NCI-H82 treated with DMSO at 0.1 percent for 48 hours (cell line): ENCODE measurements at regions not wholly inside any gene's neighbourhood (a gene's known extent, or its start where the extent isn't known, plus 50 kb on each side); places are given as distances from the start of the nearest gene placed in this dataset.

Source experiments
- DNase-seq: peaks from one replicate; lab custom pipeline; 2025; ENCODE audit not compliant: unreplicated experiment; lab: John Stamatoyannopoulos, UW

GRCh38 chr12:127223011-127223410 lies 1044.0 kb upstream of the TMEM132C start:
- no peak for DNase-seq

DNA sequence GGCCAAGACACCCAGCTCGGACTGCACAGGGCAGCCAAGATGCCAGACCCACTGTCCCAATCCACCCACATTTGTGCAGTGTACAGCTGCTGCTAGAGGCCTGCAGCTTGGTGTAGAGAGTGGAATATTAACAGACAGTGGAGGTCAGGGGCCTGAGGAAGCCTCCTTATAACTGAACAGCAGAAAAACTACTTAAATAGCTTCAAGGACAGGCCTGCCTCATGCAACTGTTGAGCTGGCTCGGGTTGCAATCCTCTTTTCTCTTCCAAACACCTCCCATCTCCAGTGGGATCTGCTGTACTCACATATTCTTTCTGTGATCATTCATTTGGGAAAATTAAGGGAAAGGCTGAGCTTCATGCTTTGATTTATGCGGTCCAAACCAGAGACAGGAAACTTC lies 1043.2 kb upstream of the TMEM132C start:
- DNase-seq = no peak

- DNase-seq = no peak
Measured at GRCh38 chr12:127230843-127231260, 1036.1 kb upstream of the TMEM132C start.

DNA sequence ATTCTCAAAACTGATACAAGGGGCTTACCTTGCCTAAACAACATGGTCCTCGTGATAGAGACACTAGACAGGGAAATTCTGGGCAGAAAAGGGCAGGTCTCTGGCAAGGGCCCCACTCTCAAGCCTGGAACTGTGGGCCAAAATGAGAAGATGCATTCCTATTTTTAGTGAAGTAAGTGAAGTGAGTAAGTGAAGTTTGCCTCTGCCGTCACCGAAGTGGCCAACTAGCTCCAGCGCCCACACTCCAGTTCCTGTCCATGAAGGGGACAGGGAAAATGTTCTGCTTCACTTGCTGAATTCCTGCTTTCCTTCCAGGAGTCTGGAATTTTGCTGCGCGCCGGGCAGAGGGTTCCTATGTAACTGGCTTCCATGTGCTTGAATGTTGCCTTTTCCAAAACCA lies 1035.6 kb upstream of the TMEM132C start:
- no peak for DNase-seq

- DNase-seq = no peak
Measured at GRCh38 chr12:127233016-127233415, 1034.0 kb upstream of the TMEM132C start.

- DNase-seq = no peak
Measured at GRCh38 chr12:127235761-127236160, 1031.2 kb upstream of the TMEM132C start.

GRCh38 chr12:127236491-127236890 lies 1030.5 kb upstream of the TMEM132C start:
- DNase-seq = no peak

DNA sequence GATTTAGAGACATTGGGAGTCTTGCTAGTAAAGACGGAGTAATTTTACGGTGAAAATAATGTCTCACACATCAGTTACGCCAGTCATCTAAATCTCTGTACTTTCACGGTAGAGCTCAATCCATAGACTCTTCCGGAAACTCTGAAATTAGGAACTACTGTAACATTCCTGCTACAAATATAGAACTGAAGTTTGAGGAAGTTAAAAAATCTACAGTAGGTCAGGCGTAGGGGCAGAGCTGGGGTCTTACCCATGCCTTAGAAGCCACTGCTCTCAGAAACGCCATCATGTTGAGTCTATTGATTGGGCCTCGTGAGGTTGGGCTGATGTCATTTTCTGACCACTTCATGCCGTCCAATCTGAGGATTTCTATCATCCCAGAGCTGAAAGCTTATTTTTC lies 1029.8 kb upstream of the TMEM132C start:
- no peak for DNase-seq

DNA sequence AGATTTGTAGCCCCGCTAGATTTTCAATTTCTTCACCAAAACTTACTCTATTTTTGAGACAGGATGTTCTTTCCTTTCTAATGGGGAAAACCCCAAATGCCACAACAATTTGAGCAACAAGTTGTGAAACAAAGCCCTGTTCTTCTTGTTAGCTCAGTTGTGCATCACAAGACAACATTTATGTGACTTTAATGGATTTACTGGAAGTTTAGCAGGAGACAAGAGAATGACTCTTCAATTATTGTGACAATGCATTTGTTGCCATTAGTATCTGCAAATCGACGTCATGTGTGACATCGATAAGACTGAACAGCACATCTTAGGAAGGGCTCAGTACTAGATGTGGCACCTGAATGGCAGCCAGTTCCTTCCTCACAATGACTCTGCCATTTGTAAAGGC lies 1028.9 kb upstream of the TMEM132C start:
- no peak for DNase-seq

DNA sequence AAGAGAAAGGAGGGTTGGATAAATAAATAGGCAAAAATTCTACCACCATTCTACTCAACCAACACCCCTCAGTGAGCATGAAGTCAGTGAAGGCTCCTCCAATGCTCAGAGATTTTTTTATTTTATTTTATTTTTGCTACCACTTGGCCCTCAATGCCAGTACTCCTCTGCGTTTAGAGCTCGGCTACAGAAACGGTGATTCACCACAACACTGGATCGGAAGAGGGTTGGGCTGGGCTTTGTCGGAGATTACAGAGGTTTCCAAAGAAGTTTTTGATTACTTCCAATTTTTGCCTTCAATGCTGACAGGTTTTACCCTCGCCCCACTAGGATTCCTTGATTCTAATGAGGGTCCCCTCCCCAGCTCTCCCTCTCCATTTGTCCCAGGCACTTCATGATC lies 1027.2 kb upstream of the TMEM132C start:
- DNase-seq = no peak

DNA sequence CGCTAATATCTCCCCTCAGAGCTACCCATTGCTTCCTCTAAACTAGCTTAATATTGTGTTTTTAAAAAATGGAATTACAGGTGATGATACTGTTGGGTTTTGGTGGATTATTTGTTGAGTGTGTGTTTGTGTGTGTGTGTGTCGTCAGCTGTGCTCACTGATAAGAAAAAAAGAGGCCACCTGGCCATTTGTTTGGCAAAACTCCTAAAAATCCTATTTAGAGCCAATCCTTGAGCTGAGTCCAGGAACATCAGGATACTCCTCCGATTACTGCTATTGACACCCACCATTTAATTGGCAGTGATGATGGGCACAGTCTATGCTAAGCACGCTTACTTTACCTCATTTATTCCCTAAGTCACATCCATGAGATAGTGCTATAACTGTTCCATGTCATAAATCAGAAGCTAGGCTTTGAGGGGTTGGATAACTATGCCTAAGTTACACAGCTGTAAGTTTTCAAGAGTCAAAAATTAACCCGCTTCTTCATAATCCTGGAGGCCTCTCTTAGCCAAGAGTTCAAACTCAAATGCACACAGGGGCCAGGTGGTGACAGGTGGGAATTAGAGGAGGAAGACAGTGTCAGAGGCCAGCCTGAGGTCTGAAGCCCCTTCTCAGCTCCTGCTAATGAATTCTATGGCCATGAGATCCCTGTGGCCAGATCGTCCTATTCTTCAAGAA lies 1026.6 kb upstream of the TMEM132C start:
- no peak for DNase-seq

DNA sequence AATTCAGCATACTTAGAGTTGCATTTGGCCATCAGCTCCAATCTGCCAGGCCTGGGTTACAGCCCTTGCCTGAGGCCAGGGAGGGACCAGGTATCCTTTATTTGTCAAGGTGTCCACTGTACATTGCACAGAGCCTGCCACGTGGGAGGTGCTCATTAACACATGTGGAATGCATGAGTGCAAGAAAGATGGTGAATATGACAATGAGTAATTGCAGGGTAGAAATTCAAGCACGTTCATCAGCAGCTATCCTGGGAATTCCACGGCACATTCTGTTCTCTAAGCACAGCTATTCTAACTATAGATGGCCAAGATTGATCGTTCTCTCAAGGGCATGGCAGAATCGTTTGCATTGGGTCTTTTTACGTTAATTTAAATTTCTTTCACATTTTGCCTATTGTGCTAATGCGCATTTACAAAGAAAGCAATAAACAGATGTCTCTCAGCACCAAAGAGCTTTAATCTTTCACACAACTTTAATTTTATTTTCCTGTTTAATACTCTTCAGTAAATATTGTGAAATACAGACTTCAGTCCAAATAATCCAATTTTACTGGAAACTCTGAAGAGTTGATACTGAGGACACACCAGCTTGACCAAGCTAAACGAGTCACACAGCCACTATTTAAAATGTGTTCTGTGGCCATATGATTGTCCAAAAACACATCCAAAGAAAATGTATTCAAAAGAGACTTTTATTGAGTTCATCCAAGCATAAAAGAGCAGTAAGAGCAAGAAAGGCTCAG lies 1025.7 kb upstream of the TMEM132C start:
- no peak for DNase-seq

- DNase-seq = no peak
Measured at GRCh38 chr12:127245009-127245408, 1022.0 kb upstream of the TMEM132C start.

DNA sequence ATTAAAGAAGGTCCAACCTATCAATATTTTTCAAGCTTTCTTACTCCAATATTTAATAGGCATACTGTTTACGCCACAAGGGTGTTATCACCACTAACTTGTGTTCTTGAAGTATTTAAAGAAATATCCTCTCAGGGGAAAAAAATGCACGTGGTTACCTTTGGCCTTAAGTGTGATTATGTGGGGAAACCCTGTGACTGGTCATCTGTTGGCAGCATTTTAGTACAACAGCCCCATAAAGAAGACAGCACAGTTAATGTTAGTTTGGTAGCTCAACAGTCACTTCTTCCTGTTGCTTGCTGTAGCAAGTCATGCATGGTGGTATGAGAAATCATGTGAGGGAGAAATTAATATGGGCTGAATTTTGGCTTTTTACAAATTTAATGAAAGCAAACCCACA lies 1021.5 kb upstream of the TMEM132C start:
- no peak for DNase-seq

DNA sequence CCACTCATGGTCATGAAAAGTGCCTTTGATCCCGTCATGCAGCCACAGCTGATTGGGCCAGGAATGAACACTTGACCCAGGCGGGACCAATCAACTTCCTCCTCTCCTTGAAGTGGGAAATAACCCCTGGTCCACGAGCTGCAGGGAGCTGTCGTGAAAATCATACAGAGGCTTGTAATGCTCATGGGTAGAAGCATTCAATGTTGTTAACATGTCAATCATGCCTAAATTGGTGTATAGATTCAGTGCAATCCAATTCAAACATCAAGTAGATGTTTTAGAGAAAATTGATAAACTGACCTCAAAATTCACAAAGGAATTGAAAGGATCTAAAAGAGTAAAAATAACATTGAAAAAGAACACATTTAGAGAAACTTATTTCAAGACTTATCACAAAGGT lies 1019.0 kb upstream of the TMEM132C start:
- DNase-seq = no peak

DNA sequence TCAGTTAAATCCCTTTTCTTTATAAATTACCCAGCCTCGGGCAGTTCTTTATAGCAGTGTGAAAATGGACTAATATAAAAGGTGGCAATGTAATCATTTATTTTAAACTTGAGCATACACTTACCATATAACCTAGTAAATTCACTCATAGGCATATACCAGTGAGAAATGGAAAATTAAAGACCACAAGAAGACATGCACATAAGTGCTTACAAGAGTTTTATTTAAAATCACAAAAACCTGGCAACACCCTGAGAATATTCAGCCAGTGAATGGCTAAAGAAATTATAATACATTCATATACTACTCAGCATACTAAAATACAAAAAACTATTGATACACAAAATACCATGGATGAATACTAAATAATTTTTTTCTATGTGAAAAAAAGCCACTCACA lies 1017.5 kb upstream of the TMEM132C start:
- no peak for DNase-seq

- DNase-seq = no peak
Measured at GRCh38 chr12:127253797-127254327, 1013.1 kb upstream of the TMEM132C start.

DNA sequence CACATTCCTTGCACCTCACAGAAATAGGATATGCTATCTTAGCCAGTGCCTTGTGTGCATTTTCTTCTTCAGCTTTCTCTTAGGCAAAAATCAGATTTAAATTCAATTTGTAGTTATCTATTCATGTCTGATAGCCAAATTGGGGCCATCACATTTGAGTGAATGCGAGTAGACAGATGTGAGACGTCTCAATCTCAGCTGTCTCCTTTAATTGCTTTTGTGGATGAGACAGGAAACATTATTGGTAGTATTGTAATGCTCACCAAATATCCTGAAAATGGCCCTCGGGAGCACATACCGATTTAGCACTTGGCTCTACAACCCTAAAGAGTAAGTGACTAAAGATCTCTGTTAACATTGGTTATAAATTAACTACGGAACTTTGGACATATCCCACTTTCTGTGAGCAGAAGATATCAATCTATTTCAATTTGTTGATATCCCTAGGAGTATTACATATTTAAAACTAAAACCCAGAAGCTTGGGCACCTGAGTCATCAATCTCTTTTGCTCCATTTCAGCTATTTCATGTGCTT lies 1012.5 kb upstream of the TMEM132C start:
- no peak for DNase-seq

GRCh38 chr12:127257366-127257935 lies 1009.5 kb upstream of the TMEM132C start:
- DNase-seq = no peak

GRCh38 chr12:127260531-127260930 lies 1006.4 kb upstream of the TMEM132C start:
- DNase-seq = no peak

DNA sequence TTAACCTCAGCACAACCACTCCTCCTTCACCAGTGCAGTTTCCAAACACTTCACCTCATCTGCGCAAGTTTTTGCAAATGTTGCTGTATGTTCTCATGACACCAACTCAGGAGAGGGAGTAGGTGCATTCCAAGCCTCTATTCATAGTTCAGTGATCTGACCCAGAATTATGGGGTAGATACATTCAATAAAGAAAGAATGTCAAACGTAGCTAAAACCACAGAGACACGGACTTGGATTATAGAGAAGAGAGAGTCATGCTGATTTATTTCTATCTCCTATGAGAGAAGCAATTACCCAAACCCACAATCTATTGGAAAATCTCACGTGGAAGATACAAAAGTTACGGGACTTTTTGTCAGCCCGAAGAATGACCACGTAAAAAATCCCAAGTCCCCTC lies 1006.0 kb upstream of the TMEM132C start:
- no peak for DNase-seq

DNA sequence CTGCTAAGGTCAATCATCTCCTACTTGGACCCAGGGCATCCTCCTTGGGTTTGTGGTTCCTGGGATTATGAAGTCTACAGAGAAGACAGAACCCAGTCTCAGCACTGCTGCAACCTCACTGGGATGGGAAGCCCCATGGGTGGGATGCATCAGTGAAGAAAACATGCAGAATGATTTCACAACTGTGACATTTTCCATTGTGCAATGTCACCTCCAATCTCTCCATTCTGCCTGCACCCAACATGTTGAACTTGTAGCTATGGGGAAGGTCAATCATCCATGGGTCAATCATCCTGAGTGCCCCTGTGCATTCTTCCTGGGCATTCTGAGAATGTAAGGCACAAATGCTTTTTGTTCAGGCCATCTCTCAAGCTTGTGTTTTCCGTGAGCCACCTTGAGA lies 1004.4 kb upstream of the TMEM132C start:
- DNase-seq = no peak
